ENCODE measurements at regions not wholly inside any gene's neighbourhood (a gene's known extent, or its start where the extent isn't known, plus 50 kb on each side); places are given as distances from the start of the nearest gene placed in this dataset.

GRCh38 chr1:22263359-22263758 is 120.5 kb upstream of the WNT4 start:
- H3K4me3 ChIP-seq (ENCODE audit: low read depth, low read length), result no peak overlapping the region
- TF ChIP-seq CTCF (IDR thresholded peaks at IDR 0.05; ENCODE audit: low read depth, low read length, missing control alignments), result no peak
- no peak for DNase-seq (ENCODE audit: low read depth)

GRCh38 chr1:22264464-22265341 is 121.8 kb upstream of the WNT4 start:
- DNase-seq (ENCODE audit: low read depth), result no peak
- no peak overlapping the region for H3K4me3 ChIP-seq (ENCODE audit: low read depth, low read length)
- no peak for TF ChIP-seq CTCF (IDR thresholded peaks at IDR 0.05; ENCODE audit: low read depth, low read length, missing control alignments)

- H3K4me3 ChIP-seq (ENCODE audit: low read depth, low read length), result no peak overlapping the region
- no peak for TF ChIP-seq CTCF (IDR thresholded peaks at IDR 0.05; ENCODE audit: low read depth, low read length, missing control alignments)
- no peak for DNase-seq (ENCODE audit: low read depth)
Observed at GRCh38 chr1:22266141-22266540, 123.2 kb upstream of the WNT4 start.

GRCh38 chr1:22267413-22268175 is 124.7 kb upstream of the WNT4 start:
- H3K4me3 ChIP-seq (ENCODE audit: low read depth, low read length), result no peak overlapping the region
- DNase-seq (ENCODE audit: low read depth), result no peak
- TF ChIP-seq CTCF (IDR thresholded peaks at IDR 0.05; ENCODE audit: low read depth, low read length, missing control alignments), result no peak

GRCh38 chr1:22268327-22268726 is 125.4 kb upstream of the WNT4 start:
- no peak for DNase-seq (ENCODE audit: low read depth)
- TF ChIP-seq CTCF (IDR thresholded peaks at IDR 0.05; ENCODE audit: low read depth, low read length, missing control alignments), result no peak
- H3K4me3 ChIP-seq (ENCODE audit: low read depth, low read length), result no peak overlapping the region

GRCh38 chr1:22271847-22272801 is 129.2 kb upstream of the WNT4 start:
- TF ChIP-seq CTCF (IDR thresholded peaks at IDR 0.05; ENCODE audit: low read depth, low read length, missing control alignments), result no peak
- no peak for DNase-seq (ENCODE audit: low read depth)
- no peak overlapping the region for H3K4me3 ChIP-seq (ENCODE audit: low read depth, low read length)
